ENCODE measurements at regions not wholly inside any gene's neighbourhood (a gene's known extent, or its start where the extent isn't known, plus 50 kb on each side); places are given as distances from the start of the nearest gene placed in this dataset.

GRCh38 chr14:58697930-58698642 is 60.3 kb downstream of the DACT1 start:
- no peak for TF ChIP-seq CTCF (conservative IDR thresholded peaks at IDR 0.05; ENCODE audit: low read depth, low read length)
- DNase-seq (ENCODE audit: low read depth) = no peak
- H3K4me3 ChIP-seq (ENCODE audit: low read length) = no peak overlapping the region

DNA sequence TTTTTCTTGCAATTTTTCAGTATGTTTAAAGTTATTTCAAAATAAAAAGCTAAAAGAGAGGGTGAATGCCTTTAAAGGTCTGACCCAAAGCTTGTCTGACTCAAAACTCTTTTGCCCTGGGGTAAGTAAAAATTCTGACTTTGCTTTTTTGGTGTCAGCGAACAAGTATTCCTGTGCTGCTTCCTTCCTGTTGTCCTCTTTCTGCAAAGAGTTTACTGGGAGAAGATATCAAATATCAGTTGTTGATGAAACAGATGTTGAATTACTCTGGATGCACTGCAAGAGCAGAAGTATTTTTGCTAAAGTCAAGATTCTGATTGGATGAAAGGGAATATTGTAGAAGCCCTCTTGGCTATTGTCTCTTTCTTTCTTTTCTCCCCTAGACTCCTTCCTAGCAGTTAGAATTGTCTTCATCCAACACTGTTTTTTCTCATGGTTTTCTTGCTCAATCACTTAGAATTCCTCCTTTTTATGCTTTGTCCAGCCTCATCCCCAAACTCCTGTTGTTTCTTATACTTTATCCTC is 62.0 kb downstream of the DACT1 start:
- TF ChIP-seq CTCF (conservative IDR thresholded peaks at IDR 0.05; ENCODE audit: low read depth, low read length) = no peak
- no peak overlapping the region for H3K4me3 ChIP-seq (ENCODE audit: low read length)
- DNase-seq (ENCODE audit: low read depth) = no peak

DNA sequence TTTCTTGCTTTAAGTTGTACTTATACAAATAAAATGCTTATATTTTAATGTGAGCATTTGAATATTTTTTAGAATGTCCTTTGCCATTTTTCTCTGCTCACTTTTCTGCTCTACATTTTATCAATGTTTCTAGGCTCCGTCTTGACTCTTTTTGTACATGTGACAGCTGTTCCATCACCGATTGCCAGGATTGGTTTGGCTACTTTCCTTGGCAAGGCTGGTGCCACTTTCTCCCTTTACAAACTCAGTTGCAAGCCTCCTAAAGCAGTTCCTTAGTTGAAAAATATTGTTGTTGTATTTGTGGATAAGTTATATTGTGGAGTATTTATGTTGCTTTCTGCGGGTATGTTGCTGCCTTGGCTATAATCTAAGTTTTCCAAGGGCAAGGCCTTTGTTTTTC is 63.4 kb downstream of the DACT1 start:
- no peak overlapping the region for H3K4me3 ChIP-seq (ENCODE audit: low read length)
- TF ChIP-seq CTCF (conservative IDR thresholded peaks at IDR 0.05; ENCODE audit: low read depth, low read length) = no peak
- DNase-seq (ENCODE audit: low read depth) = no peak

DNA sequence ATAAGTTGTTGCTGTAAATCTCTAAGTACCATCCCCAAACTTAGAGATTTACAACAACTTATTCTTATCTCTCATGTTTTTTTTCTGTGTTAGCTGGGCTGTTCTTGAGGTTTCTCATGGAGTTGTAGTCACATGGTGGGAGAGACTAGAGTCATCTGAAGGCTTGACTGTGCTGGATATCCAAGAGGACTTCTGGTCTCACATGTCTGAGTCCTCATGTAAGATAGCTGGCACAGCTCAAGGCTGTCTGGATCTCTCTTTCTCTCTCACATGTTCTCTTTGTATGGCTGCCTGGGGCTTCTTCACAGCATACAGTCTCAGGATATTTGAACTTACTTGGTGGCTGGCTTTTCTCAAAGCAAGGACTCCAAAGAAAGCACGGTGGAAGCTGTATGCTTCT is 63.8 kb downstream of the DACT1 start:
- no peak overlapping the region for H3K4me3 ChIP-seq (ENCODE audit: low read length)

GRCh38 chr14:58702441-58703160 is 64.8 kb downstream of the DACT1 start:
- no peak for TF ChIP-seq CTCF (conservative IDR thresholded peaks at IDR 0.05; ENCODE audit: low read depth, low read length)
- no peak for DNase-seq (ENCODE audit: low read depth)
- H3K4me3 ChIP-seq (ENCODE audit: low read length) = no peak overlapping the region

More for the DNA sequence above, 63.8 kb downstream of the DACT1 start:
- no peak for TF ChIP-seq CTCF (conservative IDR thresholded peaks at IDR 0.05; ENCODE audit: low read depth, low read length)
- no peak for DNase-seq (ENCODE audit: low read depth)

DNA sequence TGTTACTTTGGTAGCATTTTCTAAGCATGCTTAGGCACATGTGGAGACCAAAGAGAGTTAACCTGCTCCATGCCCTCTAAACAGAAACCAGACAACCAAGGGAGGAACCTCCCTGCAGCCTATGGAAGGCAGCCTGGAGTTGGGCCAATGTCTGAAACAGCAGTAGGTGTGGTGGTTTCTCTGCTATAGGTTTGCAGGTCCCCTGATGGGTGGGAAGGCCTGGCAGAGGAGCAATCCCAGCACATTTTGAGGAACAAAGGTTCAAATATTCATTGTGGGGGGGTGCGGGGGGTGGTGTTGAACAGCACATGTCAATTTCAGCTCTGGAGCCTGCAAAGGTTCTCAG is 65.4 kb downstream of the DACT1 start:
- H3K4me3 ChIP-seq (ENCODE audit: low read length) = no peak overlapping the region
- TF ChIP-seq CTCF (conservative IDR thresholded peaks at IDR 0.05; ENCODE audit: low read depth, low read length) = no peak
- DNase-seq (ENCODE audit: low read depth) = no peak

- H3K4me3 ChIP-seq (ENCODE audit: low read length) = no peak overlapping the region
- DNase-seq (ENCODE audit: low read depth) = no peak
- no peak for TF ChIP-seq CTCF (conservative IDR thresholded peaks at IDR 0.05; ENCODE audit: low read depth, low read length)
Measured at GRCh38 chr14:58705066-58705465, 67.3 kb downstream of the DACT1 start.

Data from retinal pigment epithelial cell (primary cell).